ENCODE measurements at regions not wholly inside any gene's neighbourhood (a gene's known extent, or its start where the extent isn't known, plus 50 kb on each side); places are given as distances from the start of the nearest gene placed in this dataset.

GRCh38 chr18:14188751-14189406, 56.6 kb upstream of the ZNF519 start:
- DNase-seq = peak; percentile 1
